KMS-11 (cell line): ENCODE measurements at regions not wholly inside any gene's neighbourhood (a gene's known extent, or its start where the extent isn't known, plus 50 kb on each side); places are given as distances from the start of the nearest gene placed in this dataset.
A peak's percentile ranks its signal among the peaks of the same experiment; 100 is the strongest.
"Not testable (repeated sequence)": the region's sequence is repeated elsewhere in the genome, so short reads cannot be mapped to it uniquely, and the experiment has no call there.

Experiments used
- H2AFZ ChIP-seq: fragments of 200-600 bp; sonication (generic); 2 replicates; pipeline ENCODE4 v1.6.1; 2016; ENCODE audit warnings: antibody characterized with exemption, mixed run types, low read depth
- H3K27ac ChIP-seq: fragments of 200-600 bp; sonication (generic); 2 replicates; pipeline ENCODE4 v1.6.1; 2016; ENCODE audit warnings: mild to moderate bottlenecking, mixed run types
- H3K27me3 ChIP-seq: fragments of 200-600 bp; sonication (generic); 2 replicates; pipeline ENCODE4 v1.6.1; 2017; ENCODE audit warnings: mild to moderate bottlenecking, low read depth, mixed run types, moderate library complexity; ENCODE audit not compliant: insufficient read depth
- H3K36me3 ChIP-seq: fragments of 200-600 bp; sonication (generic); 2 replicates; pipeline ENCODE4 v1.6.1; 2017; ENCODE audit warnings: mild to moderate bottlenecking, mixed run types; ENCODE audit not compliant: insufficient read depth
- H3K4me1 ChIP-seq: fragments of 200-600 bp; sonication (generic); 2 replicates; pipeline ENCODE4 v1.6.1; 2016; ENCODE audit warnings: mild to moderate bottlenecking, low read depth, mixed run types; ENCODE audit not compliant: poor library complexity, severe bottlenecking
- H3K4me2 ChIP-seq: fragments of 200-600 bp; sonication (generic); 2 replicates; pipeline ENCODE4 v1.7.0; 2016; ENCODE audit warnings: mild to moderate bottlenecking, mixed run types
- H3K4me3 ChIP-seq: fragments of 200-600 bp; sonication (generic); IDR thresholded peaks from 2 replicates; pipeline ENCODE4 v1.6.1; 2017; ENCODE audit warnings: low read depth, low read length, mixed read lengths; ENCODE audit not compliant: insufficient read depth
- H3K79me2 ChIP-seq: fragments of 200-600 bp; sonication (generic); 2 replicates; pipeline ENCODE4 v1.6.1; 2016; ENCODE audit warnings: low read depth, mixed run types; ENCODE audit not compliant: insufficient read depth
- H3K9ac ChIP-seq: fragments of 200-600 bp; sonication (generic); 2 replicates; pipeline ENCODE4 v1.6.1; 2016; ENCODE audit warnings: mild to moderate bottlenecking, mixed run types
- H4K20me1 ChIP-seq: fragments of 200-600 bp; sonication (generic); 2 replicates; pipeline ENCODE4 v1.6.1; 2016; ENCODE audit warnings: mild to moderate bottlenecking, mixed run types; ENCODE audit not compliant: insufficient read depth
- CTCF ChIP-seq: fragments of 200-600 bp; sonication (generic); conservative IDR thresholded peaks from 2 replicates; pipeline ENCODE4 v1.6.1; 2017; ENCODE audit warnings: low read depth, mild to moderate bottlenecking, antibody characterized with exemption, low read length, moderate library complexity, mixed read lengths

- H3K4me1 ChIP-seq = peaks cover 20% of the 10 kb centered on the region
- H3K4me2 ChIP-seq = peak overlapping the region; percentile 71
- H3K79me2 ChIP-seq = no peaks in the 10 kb centered on the region
- no peak overlapping the region for H3K4me3 ChIP-seq
- no peaks in the 10 kb centered on the region for H4K20me1 ChIP-seq
- peak overlapping the region; percentile 20; the same call in 1 of the 2 replicates for H2AFZ ChIP-seq
- H3K9ac ChIP-seq = no peak overlapping the region
- no peak for TF ChIP-seq CTCF
- peak overlapping the region; percentile 1; the same call in 1 of the 2 replicates for H3K27ac ChIP-seq
- H3K27me3 ChIP-seq = no peaks in the 10 kb centered on the region
- H3K36me3 ChIP-seq = no peaks in the 10 kb centered on the region
Observed at GRCh38 chr5:50501491-50502228, 60.6 kb upstream of the EMB start.

GRCh38 chr5:50513028-50513457, 72.0 kb upstream of the EMB start:
- not testable (repeated sequence) for H3K9ac ChIP-seq, H3K4me2 ChIP-seq, H3K27me3 ChIP-seq, H3K79me2 ChIP-seq, H2AFZ ChIP-seq, H3K4me3 ChIP-seq, H3K36me3 ChIP-seq, H3K27ac ChIP-seq, H3K4me1 ChIP-seq, H4K20me1 ChIP-seq
- peak; percentile 69 for TF ChIP-seq CTCF

GRCh38 chr5:50521060-50521459, 80.0 kb upstream of the EMB start:
- H3K36me3 ChIP-seq, H3K27me3 ChIP-seq, H3K4me3 ChIP-seq, H4K20me1 ChIP-seq, H3K79me2 ChIP-seq, H3K4me1 ChIP-seq, H3K9ac ChIP-seq, H2AFZ ChIP-seq, H3K27ac ChIP-seq, H3K4me2 ChIP-seq: not testable (repeated sequence)

GRCh38 chr5:50527514-50528060, 86.5 kb upstream of the EMB start:
- not testable (repeated sequence) for H3K4me2 ChIP-seq

DNA sequence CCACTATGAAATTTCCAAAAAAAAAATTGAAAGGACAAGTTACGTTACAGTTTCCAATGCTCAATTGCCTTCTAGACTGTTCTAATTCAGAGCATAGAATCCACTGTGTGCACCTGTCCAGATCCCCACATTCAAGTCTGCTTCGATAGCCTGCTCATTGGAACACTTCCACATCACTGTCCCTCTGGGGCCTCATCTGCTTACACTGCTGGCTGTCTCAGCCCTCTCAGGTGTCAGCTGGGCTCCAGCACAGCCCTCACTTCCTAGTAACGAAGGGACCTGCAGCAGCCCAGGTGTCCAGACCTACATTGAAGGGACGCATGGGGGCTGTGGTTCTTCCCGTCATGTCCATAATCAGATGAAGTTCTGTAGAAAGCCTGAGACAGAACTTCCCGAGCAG, 94.3 kb upstream of the EMB start:
- no peak overlapping the region for H3K9ac ChIP-seq
- no peak overlapping the region for H3K4me3 ChIP-seq
- H3K4me2 ChIP-seq = no peak overlapping the region
- H3K4me1 ChIP-seq = no peaks in the 10 kb centered on the region
- H2AFZ ChIP-seq = no peak overlapping the region
- no peaks in the 10 kb centered on the region for H4K20me1 ChIP-seq
- no peaks in the 10 kb centered on the region for H3K27me3 ChIP-seq
- H3K79me2 ChIP-seq = no peaks in the 10 kb centered on the region
- no peak for TF ChIP-seq CTCF
- no peak overlapping the region for H3K27ac ChIP-seq
- no peaks in the 10 kb centered on the region for H3K36me3 ChIP-seq

More at GRCh38 chr5:50527514-50528060, 86.5 kb upstream of the EMB start:
- H3K27ac ChIP-seq, H3K4me3 ChIP-seq, H4K20me1 ChIP-seq, H3K9ac ChIP-seq, H3K27me3 ChIP-seq, H3K79me2 ChIP-seq, H2AFZ ChIP-seq, H3K36me3 ChIP-seq, H3K4me1 ChIP-seq: not testable (repeated sequence)

DNA sequence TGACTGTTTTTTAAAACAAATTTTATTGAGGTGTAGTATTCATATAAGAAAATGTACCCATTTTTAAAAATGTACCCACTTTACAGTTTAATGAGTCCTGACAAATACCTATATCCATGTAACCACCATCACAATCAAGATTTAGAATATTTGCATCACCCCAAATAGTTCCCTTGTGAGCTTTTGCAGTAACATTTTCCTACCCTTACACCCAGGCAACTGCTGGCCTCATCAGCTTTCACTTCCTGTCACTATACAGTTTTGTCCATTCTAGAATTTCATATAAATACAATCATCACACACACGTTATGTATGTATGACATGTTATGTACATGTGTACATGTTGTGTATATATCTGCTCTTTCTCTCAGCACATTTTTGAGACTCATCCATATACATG, 96.4 kb upstream of the EMB start:
- not testable (repeated sequence) for H3K79me2 ChIP-seq, H3K36me3 ChIP-seq, H3K4me3 ChIP-seq, H3K4me1 ChIP-seq, H3K27ac ChIP-seq, H3K27me3 ChIP-seq, H4K20me1 ChIP-seq, H3K9ac ChIP-seq, H2AFZ ChIP-seq, H3K4me2 ChIP-seq
